ENCODE measurements at regions not wholly inside any gene's neighbourhood (a gene's known extent, or its start where the extent isn't known, plus 50 kb on each side); places are given as distances from the start of the nearest gene placed in this dataset.

- no peaks in the 10 kb centered on the region for H3K79me2 ChIP-seq (ENCODE audit: insufficient read depth, low read length)
- no peak overlapping the region for H3K27ac ChIP-seq (ENCODE audit: low read length)
- no peak overlapping the region for H3K9ac ChIP-seq (ENCODE audit: low read depth, low read length)
- no peak for TF ChIP-seq CTCF (IDR thresholded peaks at IDR 0.05; ENCODE audit: borderline replicate concordance, extremely low read depth, low read length, poor library complexity, severe bottlenecking)
- TF ChIP-seq EZH2 (IDR thresholded peaks at IDR 0.05; ENCODE audit: borderline replicate concordance, low read depth, low read length, severe bottlenecking): no peak
- H3K9me3 ChIP-seq (ENCODE audit: insufficient read depth, low read length, severe bottlenecking): no peaks in the 10 kb centered on the region
- no peaks in the 10 kb centered on the region for H3K4me1 ChIP-seq (ENCODE audit: insufficient read depth, low read length)
- H2AFZ ChIP-seq (ENCODE audit: low read depth, low read length): no peak overlapping the region
- peaks cover 6% of the 10 kb centered on the region for H3K27me3 ChIP-seq (ENCODE audit: insufficient read depth, low read length, poor library complexity)
- ATAC-seq (ENCODE audit: insufficient read depth, low read depth) (no peak), DNase-seq (no peak)
- no peak overlapping the region for H3K4me3 ChIP-seq (ENCODE audit: low read depth in 1 of 2, low read length in 2 of 2)
- no peaks in the 10 kb centered on the region for H3K36me3 ChIP-seq (ENCODE audit: insufficient read depth, low read length)
- H4K20me1 ChIP-seq (ENCODE audit: insufficient read depth, low read length): no peaks in the 10 kb centered on the region
- H3K4me2 ChIP-seq (ENCODE audit: insufficient read depth, low read length): no peak overlapping the region
Observed at GRCh38 chr2:20147351-20147750, 77.6 kb downstream of the SDC1 start.

GRCh38 chr2:20146401-20146800 lies 78.5 kb downstream of the SDC1 start:
- Histone ChIP-seq H3K9ac (ENCODE audit: low read depth, low read length) (no peak overlapping the region), H3K4me1 (ENCODE audit: insufficient read depth, low read length) (no peaks in the 10 kb centered on the region), H4K20me1 (ENCODE audit: insufficient read depth, low read length) (no peaks in the 10 kb centered on the region), H3K4me2 (ENCODE audit: insufficient read depth, low read length) (no peak overlapping the region), H3K4me3 (ENCODE audit: low read depth in 1 of 2, low read length in 2 of 2) (no peak overlapping the region), H3K79me2 (ENCODE audit: insufficient read depth, low read length) (no peaks in the 10 kb centered on the region), H3K27me3 (ENCODE audit: insufficient read depth, low read length, poor library complexity) (peaks cover 7% of the 10 kb centered on the region), H3K36me3 (ENCODE audit: insufficient read depth, low read length) (no peaks in the 10 kb centered on the region), H2AFZ (ENCODE audit: low read depth, low read length) (no peak overlapping the region), H3K9me3 (ENCODE audit: insufficient read depth, low read length, severe bottlenecking) (no peaks in the 10 kb centered on the region), H3K27ac (ENCODE audit: low read length) (no peak overlapping the region)
- no peak for DNase-seq
- ATAC-seq (ENCODE audit: insufficient read depth, low read depth): no peak
- TF ChIP-seq EZH2 (IDR thresholded peaks at IDR 0.05; ENCODE audit: borderline replicate concordance, low read depth, low read length, severe bottlenecking): no peak
- TF ChIP-seq CTCF (IDR thresholded peaks at IDR 0.05; ENCODE audit: borderline replicate concordance, extremely low read depth, low read length, poor library complexity, severe bottlenecking): no peak

- TF ChIP-seq CTCF (IDR thresholded peaks at IDR 0.05; ENCODE audit: borderline replicate concordance, extremely low read depth, low read length, poor library complexity, severe bottlenecking): no peak
- TF ChIP-seq EZH2 (IDR thresholded peaks at IDR 0.05; ENCODE audit: borderline replicate concordance, low read depth, low read length, severe bottlenecking): no peak
- Histone ChIP-seq H3K27me3 (ENCODE audit: insufficient read depth, low read length, poor library complexity) (peaks cover 7% of the 10 kb centered on the region), H2AFZ (ENCODE audit: low read depth, low read length) (no peak overlapping the region), H3K9me3 (ENCODE audit: insufficient read depth, low read length, severe bottlenecking) (no peaks in the 10 kb centered on the region), H3K36me3 (ENCODE audit: insufficient read depth, low read length) (no peaks in the 10 kb centered on the region), H3K27ac (ENCODE audit: low read length) (no peak overlapping the region), H3K79me2 (ENCODE audit: insufficient read depth, low read length) (no peaks in the 10 kb centered on the region), H3K9ac (ENCODE audit: low read depth, low read length) (no peak overlapping the region), H4K20me1 (ENCODE audit: insufficient read depth, low read length) (no peaks in the 10 kb centered on the region), H3K4me2 (ENCODE audit: insufficient read depth, low read length) (no peak overlapping the region), H3K4me3 (ENCODE audit: low read depth in 1 of 2, low read length in 2 of 2) (no peak overlapping the region), H3K4me1 (ENCODE audit: insufficient read depth, low read length) (no peaks in the 10 kb centered on the region)
- DNase-seq (no peak), ATAC-seq (ENCODE audit: insufficient read depth, low read depth) (no peak)
Observed at GRCh38 chr2:20145497-20146193, 79.3 kb downstream of the SDC1 start.
